22Rv1 (cell line): ENCODE measurements at regions not wholly inside any gene's neighbourhood (a gene's known extent, or its start where the extent isn't known, plus 50 kb on each side); places are given as distances from the start of the nearest gene placed in this dataset.

Source experiments
- H3K27ac ChIP-seq: fragments of 450-650 bp; 2 replicates; pipeline ENCODE4 v1.5.1; 2017
- CTCF ChIP-seq: fragments of 450-650 bp; IDR thresholded peaks from 2 replicates; pipeline ENCODE4 v1.5.1; 2017; ENCODE audit warnings: mild to moderate bottlenecking
- ZFX ChIP-seq: fragments of 450-650 bp; IDR thresholded peaks from 2 replicates; pipeline ENCODE4 v1.6.1; 2017; ENCODE audit warnings: antibody characterized with exemption, borderline replicate concordance

- no peak overlapping the region for H3K27ac ChIP-seq
- no peak for TF ChIP-seq ZFX
- no peak for TF ChIP-seq CTCF
Observed at GRCh38 chr13:103437651-103438050, 371.4 kb upstream of the SLC10A2 start.

GRCh38 chr13:103436057-103436654 is 369.9 kb upstream of the SLC10A2 start:
- no peak overlapping the region for H3K27ac ChIP-seq
- no peak for TF ChIP-seq ZFX
- no peak for TF ChIP-seq CTCF

GRCh38 chr13:103431856-103432255 is 365.6 kb upstream of the SLC10A2 start:
- TF ChIP-seq CTCF (no peak), ZFX (no peak)
- no peak overlapping the region for H3K27ac ChIP-seq

- no peak for TF ChIP-seq ZFX
- no peak for TF ChIP-seq CTCF
- H3K27ac ChIP-seq = no peak overlapping the region
Observed at GRCh38 chr13:103430368-103430767, 364.2 kb upstream of the SLC10A2 start.

GRCh38 chr13:103410002-103410401 is 343.8 kb upstream of the SLC10A2 start:
- no peak for TF ChIP-seq CTCF
- TF ChIP-seq ZFX = no peak
- H3K27ac ChIP-seq = no peak overlapping the region

- TF ChIP-seq CTCF (no peak), ZFX (no peak)
- no peak overlapping the region for H3K27ac ChIP-seq
Observed at GRCh38 chr13:103406967-103407366, 340.8 kb upstream of the SLC10A2 start.

- no peak overlapping the region for H3K27ac ChIP-seq
- TF ChIP-seq ZFX (no peak), CTCF (no peak)
Observed at GRCh38 chr13:103405297-103405696, 339.1 kb upstream of the SLC10A2 start.
